NCI-H187 treated with DMSO at 0.1 percent for 48 hours (cell line): ENCODE measurements at regions not wholly inside any gene's neighbourhood (a gene's known extent, or its start where the extent isn't known, plus 50 kb on each side); places are given as distances from the start of the nearest gene placed in this dataset.

Experiments used
- DNase-seq: peaks from one replicate; lab custom pipeline; 2025; lab: John Stamatoyannopoulos, UW

- DNase-seq, result no peak
Observed at GRCh38 chr3:72341380-72341770, 506.9 kb downstream of the SHQ1 start.

GRCh38 chr3:72340476-72341379 lies 507.5 kb downstream of the SHQ1 start:
- DNase-seq, result no peak

- DNase-seq, result no peak
Observed at GRCh38 chr3:72340056-72340455, 508.2 kb downstream of the SHQ1 start.

GRCh38 chr3:72339670-72340030 lies 508.6 kb downstream of the SHQ1 start:
- DNase-seq, result no peak

GRCh38 chr3:72338942-72339669 lies 509.1 kb downstream of the SHQ1 start:
- DNase-seq, result no peak

- no peak for DNase-seq
Observed at GRCh38 chr3:72338082-72338941, 509.9 kb downstream of the SHQ1 start.

GRCh38 chr3:72337480-72337855 lies 510.8 kb downstream of the SHQ1 start:
- DNase-seq, result no peak

- no peak for DNase-seq
Observed at GRCh38 chr3:72336821-72337479, 511.3 kb downstream of the SHQ1 start.

GRCh38 chr3:72336114-72336651 lies 512.1 kb downstream of the SHQ1 start:
- no peak for DNase-seq

- DNase-seq, result no peak
Observed at GRCh38 chr3:72335458-72336095, 512.7 kb downstream of the SHQ1 start.

GRCh38 chr3:72334681-72335457 lies 513.4 kb downstream of the SHQ1 start:
- DNase-seq, result no peak

GRCh38 chr3:72332689-72333088 lies 515.6 kb downstream of the SHQ1 start:
- no peak for DNase-seq

GRCh38 chr3:72332036-72332435 lies 516.2 kb downstream of the SHQ1 start:
- no peak for DNase-seq

GRCh38 chr3:72331076-72331475 lies 517.2 kb downstream of the SHQ1 start:
- DNase-seq, result no peak

- DNase-seq, result no peak
Observed at GRCh38 chr3:72329354-72329753, 518.9 kb downstream of the SHQ1 start.

- DNase-seq, result no peak
Observed at GRCh38 chr3:72328755-72329277, 519.4 kb downstream of the SHQ1 start.

GRCh38 chr3:72327008-72327407 lies 521.2 kb downstream of the SHQ1 start:
- no peak for DNase-seq

- no peak for DNase-seq
Observed at GRCh38 chr3:72324253-72324811, 523.9 kb downstream of the SHQ1 start.

GRCh38 chr3:72323773-72324172 lies 524.5 kb downstream of the SHQ1 start:
- no peak for DNase-seq
